Sigmoid colon (tissue), 6 donors: ENCODE measurements at regions not wholly inside any gene's neighbourhood (a gene's known extent, or its start where the extent isn't known, plus 50 kb on each side); places are given as distances from the start of the nearest gene placed in this dataset.

ENCODE experiments used
- DNase-seq: peaks from one replicate; pipeline ENCODE4 v3.0.0-alpha.2; 2019
- H3K27ac ChIP-seq, 4 donors: fragments of 200-600 bp; sonication (generic); one replicate each; pipeline ENCODE4 v1.5.1; 2016 to 2019; ENCODE audit warnings: mild to moderate bottlenecking in 1 of 4
- H3K27me3 ChIP-seq, 3 donors: fragments of 200-600 bp; sonication (generic); one replicate each; pipeline ENCODE4 v1.5.1; 2019; ENCODE audit warnings: mild to moderate bottlenecking in 1 of 3
- H3K36me3 ChIP-seq, 4 donors: fragments of 200-600 bp; sonication (generic); one replicate each; pipeline ENCODE4 v1.5.1; 2016 to 2019
- H3K4me1 ChIP-seq, 4 donors: fragments of 200-600 bp; sonication (generic); one replicate each; pipeline ENCODE4 v1.5.1; 2017 to 2019
- H3K4me3 ChIP-seq, 4 donors: fragments of 200-600 bp; sonication (generic); one replicate each; pipeline ENCODE4 v1.5.1; 2017 to 2019; ENCODE audit warnings: mild to moderate bottlenecking in 2 of 4, moderate library complexity in 1 of 4
- H3K9me3 ChIP-seq, 4 donors: fragments of 200-600 bp in 3 of 4; sonication (generic) in 3 of 4; one replicate each; pipeline versions ENCODE4 v1.5.1 to v1.6.1; 2013 to 2019
- CTCF ChIP-seq, 4 experiments: fragments of 450-650 bp in 3 of 4; fragments of 200-600 bp in 1 of 4; IDR thresholded peaks; one replicate each; pipeline ENCODE4 v1.5.1; 2016 to 2019; ENCODE audit warnings: antibody characterized with exemption in 4 of 4, mild to moderate bottlenecking in 3 of 4, moderate library complexity in 2 of 4
- EP300 ChIP-seq, 4 donors: sonication (generic); formaldehyde crosslinking; IDR thresholded peaks; one replicate each; pipeline ENCODE4 v1.6.1; 2017; ENCODE audit warnings: antibody characterized with exemption in 4 of 4
- POLR2A ChIP-seq, 2 donors: fragments of 450-650 bp; IDR thresholded peaks; one replicate each; pipeline ENCODE4 v1.6.1; 2016; ENCODE audit warnings: antibody characterized with exemption in 2 of 2, mild to moderate bottlenecking in 2 of 2, moderate library complexity in 2 of 2
- POLR2AphosphoS5 ChIP-seq, 4 donors: sonication (generic); formaldehyde crosslinking; IDR thresholded peaks; one replicate each; pipeline ENCODE4 v1.6.1; 2017; ENCODE audit warnings: antibody characterized with exemption in 4 of 4
- WGBS, 2 donors: extraction: QIAGEN DNeasy Blood & Tissue Kit; methylation state at CpG; one replicate each; pipeline ENCODE4 v1.1.7; 2013; 5-methylcytosine and 5-hydroxymethylcytosine counted together
- intact Hi-C: fragments of 100-400 bp; cut with DNase I; formaldehyde crosslinking; loops from one replicate; pipeline ENCODE4 v1.15.1; 2023
- small RNA-seq, 3 donors: library from RNA; depleted of rRNA; stranded (forward); fragments of <200 nt; gene quantifications; one replicate each; pipeline ENCODE3, GENCODE V24; 2016
- donor health status: healthy with polysubstance abuse.
- donor health status: healthy.

GRCh38 chr6:90643381-90643780, 56.5 kb upstream of the MAP3K7 start:
- no peaks in the 10 kb centered on the region for H3K9me3 ChIP-seq
- no peak overlapping the region for H3K27ac ChIP-seq
- H3K4me1 ChIP-seq: no peaks in the 10 kb centered on the region
- intact Hi-C loops: no loop called here
- H3K27me3 ChIP-seq: no peaks in the 10 kb centered on the region
- TF ChIP-seq EP300 (IDR thresholded peaks at IDR 0.05) (no peak), POLR2AphosphoS5 (IDR thresholded peaks at IDR 0.05) (no peak), CTCF (IDR thresholded peaks at IDR 0.05) (no peak), POLR2A (IDR thresholded peaks at IDR 0.05) (no peak)
- DNase-seq: no peak
- no peak overlapping the region for H3K4me3 ChIP-seq
- no peaks in the 10 kb centered on the region for H3K36me3 ChIP-seq
- WGBS, 2 donors: 43 to 51% methylated on average over 3 of the region's 3 CpGs

GRCh38 chr6:90637320-90637719, 50.4 kb upstream of the MAP3K7 start:
- Histone ChIP-seq H3K9me3 (no peaks in the 10 kb centered on the region), H3K36me3 (no peaks in the 10 kb centered on the region), H3K4me1 (no peaks in the 10 kb centered on the region), H3K4me3 (no peak overlapping the region), H3K27ac (no peak overlapping the region), H3K27me3 (no peaks in the 10 kb centered on the region)
- no peak for DNase-seq
- TF ChIP-seq EP300 (IDR thresholded peaks at IDR 0.05) (no peak), POLR2A (IDR thresholded peaks at IDR 0.05) (no peak), CTCF (IDR thresholded peaks at IDR 0.05) (no peak)
- 94 to 96% methylated on average over 2 of the region's 2 CpGs for WGBS, 2 donors
- intact Hi-C loops: no loop called here

Small RNAs in the stretch of these regions (small RNA-seq; reads per million reads assigned to genes)
- gene MIR4643 (0 reads per million in 3 donors), gene MTATP6P25 (0 reads per million in 3 donors), gene MTCO1P56 (0 reads per million in 3 donors), gene MTND4LP19 (0 reads per million in 3 donors), gene RF00012 (0 reads per million in 3 donors), gene RN7SL415P (0 to 0.07 (median 0) reads per million in 3 donors)
